ENCODE measurements at regions not wholly inside any gene's neighbourhood (a gene's known extent, or its start where the extent isn't known, plus 50 kb on each side); places are given as distances from the start of the nearest gene placed in this dataset.

GRCh38 chr9:99414321-99414720 is 192.2 kb downstream of the SEC61B start:
- Histone ChIP-seq H2AK5ac (ENCODE audit: low read depth, low read length) (no peak overlapping the region), H3K4me2 (ENCODE audit: insufficient read depth in 1 of 2, low read depth in 2 of 2, low read length in 2 of 2) (no peak overlapping the region), H4K20me1 (replicated peaks in 1 of 2; ENCODE audit: control insufficient read depth in 1 of 2, insufficient read depth in 2 of 2, low read length in 2 of 2) (no peaks in the 10 kb centered on the region), H3K4me3 (ENCODE audit: extremely low read depth in 1 of 4, insufficient read depth in 2 of 4, low read depth in 3 of 4, low read length in 4 of 4) (no peak overlapping the region), H2BK20ac (ENCODE audit: low read length) (no peak overlapping the region), H2BK12ac (ENCODE audit: low read depth, low read length) (no peak overlapping the region), H3K36me3 (ENCODE audit: control insufficient read depth in 2 of 4, insufficient read depth in 4 of 4, low read length in 3 of 4) (no peaks in the 10 kb centered on the region), H3K23ac (ENCODE audit: insufficient read length) (no peak overlapping the region), H3K9me3 (ENCODE audit: insufficient read depth in 2 of 2, low read depth in 1 of 2, low read length in 1 of 2) (no peaks in the 10 kb centered on the region), H3K18ac (ENCODE audit: extremely low read depth, low read length) (no peak overlapping the region), H3K79me1 (ENCODE audit: low read depth, low read length) (no peaks in the 10 kb centered on the region), H4K5ac (ENCODE audit: insufficient read length, low read depth, low read length) (no peak overlapping the region), H2BK120ac (replicated peaks; ENCODE audit: low read depth, low read length) (no peak overlapping the region), H3K4ac (replicated peaks; ENCODE audit: insufficient read length, low read depth, low read length) (no peak overlapping the region), H2AFZ (ENCODE audit: low read length) (no peak overlapping the region), H3K27me3 (replicated peaks in 1 of 4; ENCODE audit: control insufficient read depth in 3 of 4, extremely low read depth in 1 of 4, insufficient read depth in 3 of 4, low read length in 3 of 4) (no peaks in the 10 kb centered on the region), H3K4me1 (replicated peaks in 1 of 4; ENCODE audit: control insufficient read depth in 3 of 4, insufficient read depth in 4 of 4, low read length in 3 of 4) (0 out of 7 replicates have a peak, but pooled peaks cover 0 to 4% (median under 1%) of the 10 kb centered on the region in 4 experiments), H3K23me2 (ENCODE audit: low read depth, low read length) (no peaks in the 10 kb centered on the region), H2BK5ac (ENCODE audit: low read depth, low read length) (no peak overlapping the region), H3K56ac (replicated peaks; ENCODE audit: insufficient read length, low read depth, low read length) (no peak overlapping the region), H4K8ac (ENCODE audit: extremely low read depth, insufficient read depth, low read length) (no peak overlapping the region), H3K9ac (replicated peaks in 1 of 4; ENCODE audit: extremely low read depth in 1 of 4, low read depth in 3 of 4, low read length in 3 of 4) (no peak overlapping the region), H3K14ac (ENCODE audit: insufficient read length) (no peak overlapping the region), H2BK15ac (ENCODE audit: low read length) (no peak overlapping the region), H3K27ac (ENCODE audit: low read depth, low read length) (no peak overlapping the region), H4K91ac (replicated peaks; ENCODE audit: insufficient read length, low read length) (no peak overlapping the region), H3K79me2 (ENCODE audit: control insufficient read depth in 1 of 2, insufficient read depth in 2 of 2, low read length in 2 of 2) (no peaks in the 10 kb centered on the region)
- no peak for DNase-seq (ENCODE audit: low read depth in 1 of 2, low spot score in 2 of 2)
- FAIRE-seq, result no peak
- CTCF ChIA-PET (ENCODE audit: partially characterized antibody), result interaction anchor here (1.3 kb wide), 1 partner anchor 148 kb away, joined by 4 read pairs; no protein-coding TSS in a partner anchor
- POLR2A ChIA-PET (ENCODE audit: partially characterized antibody), result no interaction called here
- 94% methylated on average over 1 of the region's 1 CpG; no CpG with 5 or more reads in 1 of the 2 experiments for WGBS, 2 experiments (ENCODE audit: extremely low coverage in 1 of 2, insufficient coverage in 1 of 2, insufficient read length in 1 of 2, insufficient replicate concordance in 2 of 2, low coverage in 1 of 2, low lambda C conversion rate in 2 of 2, missing lambda C conversion rate in 1 of 2)
- TF ChIP-seq ASH2L (IDR thresholded peaks at IDR 0.05; ENCODE audit: low read length) (no peak), PHF8 (conservative IDR thresholded peaks at IDR 0.05; ENCODE audit: low read depth, low read length) (no peak), GABPA (IDR thresholded peaks at IDR 0.05; ENCODE audit: borderline replicate concordance, insufficient read depth, low read length) (no peak), JUN (IDR thresholded peaks at IDR 0.05; ENCODE audit: low read depth, low read length) (no peak), HDAC2 (IDR thresholded peaks at IDR 0.05; ENCODE audit: borderline replicate concordance in 1 of 2, low read depth in 2 of 2, low read length in 2 of 2) (no peak), TCF12 (IDR thresholded peaks at IDR 0.05; ENCODE audit: low read depth, low read length) (no peak), MAX (IDR thresholded peaks at IDR 0.05) (no peak), KDM5A (IDR thresholded peaks at IDR 0.05; ENCODE audit: low read length) (no peak), RAD21 (IDR thresholded peaks at IDR 0.05 in 1 of 2, conservative IDR thresholded peaks at IDR 0.05 in 1 of 2; ENCODE audit: low read depth in 2 of 2, low read length in 2 of 2) (no peak), SAP30 (IDR thresholded peaks at IDR 0.05; ENCODE audit: insufficient read depth, insufficient replicate concordance, low read length) (no peak), BCL11A (IDR thresholded peaks at IDR 0.05; ENCODE audit: low read depth in 2 of 2, low read length in 2 of 2) (no peak), CHD2 (IDR thresholded peaks at IDR 0.05; ENCODE audit: low read length) (no peak), POLR2A (IDR thresholded peaks at IDR 0.05; ENCODE audit: control extremely low read depth in 1 of 2, low read depth in 2 of 2, low read length in 2 of 2) (no peak), RBBP5 (IDR thresholded peaks at IDR 0.05; ENCODE audit: borderline replicate concordance, low read depth, low read length) (no peak), POU5F1 (IDR thresholded peaks at IDR 0.05; ENCODE audit: low read depth, low read length) (no peak)
